K562 (cell line): ENCODE measurements at regions not wholly inside any gene's neighbourhood (a gene's known extent, or its start where the extent isn't known, plus 50 kb on each side); places are given as distances from the start of the nearest gene placed in this dataset.

ENCODE experiments used
- ATAC-seq: fragments of 200-7000 bp; cut with Tn5 transposase; 3 replicates; pipeline ENCODE4 v1.9.1; 2020; ENCODE audit warnings: moderate library complexity
- BruUV-seq: library from RNA; stranded (reverse); fragments of 400-500 nt; replicated peaks from 2 replicates; lab custom pipeline; 2021; lab: Mats Ljungman, UMichigan
- CTCF ChIA-PET: fragments of 300-600 bp; formaldehyde crosslinking; extraction: SDS; loops from one replicate; lab custom pipeline; 2021; ENCODE audit warnings: low intra/inter-chr PET ratio; lab: Yijun Ruan, JAX
- POLR2A ChIA-PET: fragments of 300-600, 350-650 bp; sonication (Branson Sonifier 250); formaldehyde crosslinking; extraction: SDS; loops from one replicate; lab custom pipeline; 2021; ENCODE audit warnings: antibody characterized with exemption, inconsistent platforms; lab: Yijun Ruan, JAX
- DNase-seq, 4 experiments: peaks; one replicate each; pipeline versions ENCODE4 v3.0.0 to v3.0.0-alpha.2; 2011 to 2018; ENCODE audit warnings: low spot score in 3 of 4, mixed read lengths in 3 of 4; ENCODE audit errors: extremely low read depth in 1 of 4
- FAIRE-seq: peaks from 2 replicates; lab custom pipeline; 2011; peaks lifted over from hg19 to GRCh38; lab: Jason Lieb, UNC
- H2AFZ ChIP-seq: 2 replicates; pipeline ENCODE4 v1.6.0; 2011; ENCODE audit warnings: low read depth, low read length, control low read depth, inconsistent platforms
- H3K27ac ChIP-seq: fragments of 200-600 bp; 3 replicates; pipeline ENCODE4 v1.8.0; 2011; ENCODE audit warnings: low read depth, mild to moderate bottlenecking, control low read depth, inconsistent platforms, low read length, moderate library complexity, mixed read lengths; ENCODE audit errors: extremely low read depth
- H3K27me3 ChIP-seq, 2 experiments: fragments of 300-600 bp in 1 of 2; 2 replicates in 1 of 2; 3 replicates in 1 of 2; pipeline versions ENCODE4 v1.6.0 to v1.8.0; 2011; ENCODE audit warnings: inconsistent platforms in 2 of 2, low read length in 2 of 2, mild to moderate bottlenecking in 1 of 2, mixed read lengths in 1 of 2, moderate library complexity in 1 of 2; ENCODE audit not compliant: control insufficient read depth in 2 of 2, insufficient read depth in 2 of 2
- H3K36me3 ChIP-seq: fragments of 300-600 bp; 3 replicates; pipeline ENCODE4 v1.8.0; 2011; ENCODE audit warnings: mild to moderate bottlenecking, low read length, inconsistent platforms; ENCODE audit not compliant: control insufficient read depth, insufficient read depth
- H3K4me1 ChIP-seq, 2 experiments: fragments of 200-600 bp in 1 of 2; replicated peaks in 1 of 2; 2 replicates in 1 of 2; 3 replicates in 1 of 2; pipeline versions ENCODE4 v1.5.1 to v1.8.0; 2011; ENCODE audit warnings: inconsistent platforms in 2 of 2, low read length in 2 of 2, mild to moderate bottlenecking in 1 of 2, mixed read lengths in 1 of 2, moderate library complexity in 1 of 2; ENCODE audit not compliant: control insufficient read depth in 2 of 2, insufficient read depth in 2 of 2
- H3K4me2 ChIP-seq: 2 replicates; pipeline ENCODE4 v1.6.1; 2011; ENCODE audit warnings: low read length, control low read depth, inconsistent platforms, mixed read lengths; ENCODE audit not compliant: insufficient read depth
- H3K4me3 ChIP-seq: fragments of 200-600 bp; sonication (generic), shearing (Covaris generic); 2 replicates; pipeline ENCODE4 v1.5.1; 2016; ENCODE audit warnings: control low read depth, inconsistent platforms
- H3K79me2 ChIP-seq: fragments of 200-600 bp; 3 replicates; pipeline ENCODE4 v1.8.0; 2011; ENCODE audit warnings: low read length, inconsistent platforms; ENCODE audit not compliant: control insufficient read depth, insufficient read depth
- H3K9ac ChIP-seq, 2 experiments: 2 replicates each; pipeline versions ENCODE4 v1.6.0 to v1.6.1; 2011; ENCODE audit warnings: low read depth in 2 of 2, low read length in 2 of 2, control low read depth in 1 of 2, inconsistent platforms in 1 of 2, mild to moderate bottlenecking in 1 of 2, mixed read lengths in 1 of 2; ENCODE audit not compliant: insufficient read depth in 1 of 2
- H3K9me1 ChIP-seq: one replicate; pipeline ENCODE4 v1.6.0; 2011; ENCODE audit warnings: inconsistent platforms, mild to moderate bottlenecking, low read length, moderate library complexity; ENCODE audit not compliant: control insufficient read depth, insufficient read depth
- H3K9me3 ChIP-seq: replicated peaks from 2 replicates; pipeline ENCODE4 v1.5.1; 2011; ENCODE audit warnings: low read depth, low read length, inconsistent platforms; ENCODE audit not compliant: control insufficient read depth, insufficient read depth
- H4K20me1 ChIP-seq: replicated peaks from 2 replicates; pipeline ENCODE4 v1.6.1; 2011; ENCODE audit warnings: low read length, inconsistent platforms, mixed read lengths; ENCODE audit not compliant: control insufficient read depth, insufficient read depth
- C11orf30 ChIP-seq: fragments of 450-650 bp; IDR thresholded peaks from 2 replicates; pipeline ENCODE4 v1.6.1; 2016; ENCODE audit warnings: low read depth, mild to moderate bottlenecking
- CCNT2 ChIP-seq: IDR thresholded peaks from 2 replicates; pipeline ENCODE4 v1.6.1; 2011; ENCODE audit warnings: borderline replicate concordance, low read depth, mild to moderate bottlenecking, moderate library complexity, mixed read lengths, low read length; ENCODE audit not compliant: insufficient read length; ENCODE audit errors: extremely low read depth
- GATA2 ChIP-seq: sonication (generic); formaldehyde crosslinking; IDR thresholded peaks from 2 replicates; pipeline ENCODE4 v1.4.0; 2020; ENCODE audit warnings: mild to moderate bottlenecking, missing genetic modification reagents
- HNRNPK ChIP-seq: fragments of 200-400 bp; formaldehyde crosslinking; IDR thresholded peaks from one replicate; pipeline ENCODE4 v1.6.1; 2018; ENCODE audit warnings: mild to moderate bottlenecking, low read depth, low read length; ENCODE audit not compliant: poor library complexity, severe bottlenecking
- NONO ChIP-seq, 2 experiments: fragments of 200-400 bp in 1 of 2; fragments of 450-650 bp in 1 of 2; formaldehyde crosslinking in 1 of 2; IDR thresholded peaks; 2 replicates each; pipeline ENCODE4 v1.6.1; 2017; ENCODE audit warnings: low read depth in 2 of 2, mild to moderate bottlenecking in 2 of 2, moderate library complexity in 2 of 2, low read length in 1 of 2
- POLR3A ChIP-seq: IDR thresholded peaks from 2 replicates; pipeline ENCODE4 v1.6.1; 2011; ENCODE audit warnings: borderline replicate concordance, mild to moderate bottlenecking, moderate library complexity; ENCODE audit not compliant: insufficient read length, insufficient read depth; ENCODE audit errors: extremely low read depth
- POLR3G ChIP-seq: IDR thresholded peaks from 2 replicates; pipeline ENCODE4 v1.6.1; 2011; ENCODE audit not compliant: insufficient read length, insufficient replicate concordance; ENCODE audit errors: extremely low read depth
- PTBP1 ChIP-seq: fragments of 200-400 bp; formaldehyde crosslinking; IDR thresholded peaks from 2 replicates; pipeline ENCODE4 v1.6.1; 2017; ENCODE audit warnings: low read depth, low read length
- PYGO2 ChIP-seq: fragments of 450-650 bp; IDR thresholded peaks from 2 replicates; pipeline ENCODE4 v1.6.1; 2016; ENCODE audit warnings: mild to moderate bottlenecking, missing genetic modification characterization, moderate library complexity, missing compliant biosample characterization
- RCOR1 ChIP-seq, 2 experiments: IDR thresholded peaks; 2 replicates each; pipeline ENCODE4 v1.6.1; 2012; ENCODE audit warnings: low read depth in 2 of 2, low read length in 2 of 2, borderline replicate concordance in 1 of 2, improper control_type of control experiment in 1 of 2
- RNF2 ChIP-seq: sonication (generic); IDR thresholded peaks from 2 replicates; pipeline ENCODE4 v1.6.1; 2016
- SMAD4 ChIP-seq: fragments of 250-450 bp; sonication (Bioruptor Pico); conservative IDR thresholded peaks from 2 replicates; pipeline ENCODE4 v1.8.0; 2021; ENCODE audit warnings: inconsistent platforms, mild to moderate bottlenecking, moderate library complexity
- TBL1XR1 ChIP-seq, 2 experiments: IDR thresholded peaks; 2 replicates each; pipeline ENCODE4 v1.6.1; 2012; ENCODE audit warnings: improper control_type of control experiment in 2 of 2, low read length in 2 of 2, mild to moderate bottlenecking in 1 of 2
- ZNF121 ChIP-seq: sonication (generic); formaldehyde crosslinking; conservative IDR thresholded peaks from 2 replicates; pipeline ENCODE4 v1.8.0; 2022; ENCODE audit warnings: missing genetic modification reagents
- ZNF41 ChIP-seq: fragments of 250-450 bp; sonication (Bioruptor Pico); conservative IDR thresholded peaks from 2 replicates; pipeline ENCODE4 v1.4.0; 2020; ENCODE audit warnings: mild to moderate bottlenecking
- WGBS: fragments of 100-300 bp; shearing (Covaris generic); methylation state at CpG from one replicate; pipeline ENCODE4 v1.1.6; 2016; ENCODE audit warnings: low coverage, mixed read lengths; ENCODE audit not compliant: insufficient coverage; ENCODE audit errors: missing lambda C conversion rate; 5-methylcytosine and 5-hydroxymethylcytosine counted together
- in situ Hi-C: fragments of 300-500 bp; cut with MboI; formaldehyde crosslinking; loops from 4 replicates; pipeline ENCODE4 v1.15.0; 2018; ENCODE audit warnings: inconsistent platforms, mixed read lengths
- intact Hi-C: fragments of 100-400 bp; cut with micrococcal nuclease; formaldehyde crosslinking; loops from 2 replicates; pipeline ENCODE4 v1.14.2; 2022
- TF ChIP-seq, protein P1 (sequence below): IDR thresholded peaks from 3 replicates; pipeline ENCODE4 v1.6.1; 2011; ENCODE audit warnings: borderline replicate concordance, mild to moderate bottlenecking; ENCODE audit not compliant: insufficient read length, insufficient read depth
- TF ChIP-seq, protein P2 (sequence below): fragments of 450-650 bp; IDR thresholded peaks from 2 replicates; pipeline ENCODE4 v1.6.1; 2018; ENCODE audit warnings: mild to moderate bottlenecking, low read depth; ENCODE audit not compliant: partially characterized antibody

GRCh38 chr7:96824686-96825085 lies 115.0 kb upstream of the SEM1 start (continued):
- TF ChIP-seq PTBP1 (no peak), RCOR1 (IDR thresholded peaks at IDR 0.05; ENCODE audit: borderline replicate concordance in 1 of 2, low read depth in 2 of 2, low read length in 2 of 2) (no peak), PYGO2 (no peak)

DNA sequence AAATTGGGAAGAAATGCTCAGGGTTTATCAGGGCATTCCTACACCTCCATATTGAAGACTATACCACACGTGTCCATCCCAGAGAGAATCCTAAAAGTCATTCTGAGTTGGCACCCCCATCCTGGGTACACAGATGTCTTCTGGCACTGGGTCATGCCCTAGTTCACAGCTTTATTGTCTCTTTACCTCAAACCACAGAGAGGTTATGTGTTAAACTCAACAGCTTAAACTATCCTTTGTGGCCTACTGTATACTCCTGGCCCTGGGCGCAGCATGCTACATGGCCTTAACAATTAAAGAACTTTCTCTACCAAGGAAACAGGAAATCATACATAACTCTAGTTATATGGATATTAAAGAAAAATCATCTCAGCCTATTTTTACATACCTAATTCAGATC lies 115.6 kb upstream of the SEM1 start:
- no TSS peak for BruUV-seq
- WGBS = 0% methylated on average over 2 of the region's 2 CpGs
- no peak overlapping the region for H3K27ac ChIP-seq
- ChIA-PET POLR2A (no interaction called here), CTCF (no interaction called here)
- TF ChIP-seq RNF2 (no peak), POLR3G (no peak), ZNF41 (no peak), CCNT2 (no peak), GATA2 (CRISPR knock-in tag) (no peak), SMAD4 (CRISPR knock-in tag) (no peak), C11orf30 (no peak), NONO (IDR thresholded peaks at IDR 0.05; ENCODE audit: low read depth in 2 of 2, low read length in 1 of 2) (no peak), HNRNPK (no peak), ZNF121 (no peak), POLR3A (no peak), TBL1XR1 (IDR thresholded peaks at IDR 0.05; ENCODE audit: low read length in 2 of 2) (no peak)
- TF ChIP-seq, protein P1, sequence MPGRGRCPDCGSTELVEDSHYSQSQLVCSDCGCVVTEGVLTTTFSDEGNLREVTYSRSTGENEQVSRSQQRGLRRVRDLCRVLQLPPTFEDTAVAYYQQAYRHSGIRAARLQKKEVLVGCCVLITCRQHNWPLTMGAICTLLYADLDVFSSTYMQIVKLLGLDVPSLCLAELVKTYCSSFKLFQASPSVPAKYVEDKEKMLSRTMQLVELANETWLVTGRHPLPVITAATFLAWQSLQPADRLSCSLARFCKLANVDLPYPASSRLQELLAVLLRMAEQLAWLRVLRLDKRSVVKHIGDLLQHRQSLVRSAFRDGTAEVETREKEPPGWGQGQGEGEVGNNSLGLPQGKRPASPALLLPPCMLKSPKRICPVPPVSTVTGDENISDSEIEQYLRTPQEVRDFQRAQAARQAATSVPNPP = no peak
- TF ChIP-seq, protein P2, sequence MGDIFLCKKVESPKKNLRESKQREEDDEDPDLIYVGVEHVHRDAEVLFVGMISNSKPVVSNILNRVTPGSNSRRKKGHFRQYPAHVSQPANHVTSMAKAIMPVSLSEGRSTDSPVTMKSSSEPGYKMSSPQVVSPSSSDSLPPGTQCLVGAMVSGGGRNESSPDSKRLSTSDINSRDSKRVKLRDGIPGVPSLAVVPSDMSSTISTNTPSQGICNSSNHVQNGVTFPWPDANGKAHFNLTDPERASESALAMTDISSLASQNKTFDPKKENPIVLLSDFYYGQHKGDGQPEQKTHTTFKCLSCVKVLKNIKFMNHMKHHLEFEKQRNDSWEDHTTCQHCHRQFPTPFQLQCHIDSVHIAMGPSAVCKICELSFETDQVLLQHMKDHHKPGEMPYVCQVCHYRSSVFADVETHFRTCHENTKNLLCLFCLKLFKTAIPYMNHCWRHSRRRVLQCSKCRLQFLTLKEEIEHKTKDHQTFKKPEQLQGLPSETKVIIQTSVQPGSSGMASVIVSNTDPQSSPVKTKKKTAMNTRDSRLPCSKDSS = no peak
- no peaks in the 10 kb centered on the region for H3K9me1 ChIP-seq
- no peak overlapping the region for H3K4me2 ChIP-seq
- in situ Hi-C loops = no loop called here
- no peaks in the 10 kb centered on the region for H3K36me3 ChIP-seq
- intact Hi-C loops = no loop called here
- no peaks in the 10 kb centered on the region for H3K27me3 ChIP-seq
- no peak for ATAC-seq
- no peaks in the 10 kb centered on the region for H3K9me3 ChIP-seq
- no peaks in the 10 kb centered on the region for H3K4me1 ChIP-seq
- DNase-seq = no peak
- FAIRE-seq = no peak
- no peaks in the 10 kb centered on the region for H3K79me2 ChIP-seq
- H3K9ac ChIP-seq = no peak overlapping the region
- no peaks in the 10 kb centered on the region for H4K20me1 ChIP-seq
- no peak overlapping the region for H3K4me3 ChIP-seq
- no peak overlapping the region for H2AFZ ChIP-seq
